ENCODE measurements at regions not wholly inside any gene's neighbourhood (a gene's known extent, or its start where the extent isn't known, plus 50 kb on each side); places are given as distances from the start of the nearest gene placed in this dataset.
"Not testable (repeated sequence)": the region's sequence is repeated elsewhere in the genome, so short reads cannot be mapped to it uniquely, and the experiment has no call there.

GRCh38 chr2:51953931-51954330, 922.0 kb upstream of the NRXN1 start:
- DNase-seq (ENCODE audit: low read depth in 2 of 2): no peak

- DNase-seq (ENCODE audit: low read depth in 2 of 2): no peak
These were observed 889.1 kb upstream of the NRXN1 start for GRCh38 chr2:51921076-51921475.

DNA sequence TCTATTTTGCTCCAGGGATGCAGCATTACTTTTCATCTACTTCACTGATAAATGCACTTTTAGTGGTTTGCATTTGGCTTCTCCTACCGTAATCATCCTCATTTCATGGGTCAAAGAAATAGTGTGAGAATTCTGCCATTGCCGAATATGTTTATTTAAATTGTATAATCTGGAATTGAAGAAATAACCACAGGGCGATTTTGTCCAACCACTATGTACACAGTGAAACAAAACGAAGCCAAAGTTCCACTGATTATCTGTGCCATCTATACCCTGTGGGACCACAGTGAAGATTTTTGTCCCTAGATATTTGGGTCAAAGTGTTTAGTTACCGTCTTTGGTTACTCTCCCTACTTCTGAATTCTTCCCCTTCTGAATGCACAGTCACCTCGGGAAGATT, 888.6 kb upstream of the NRXN1 start:
- no peak for DNase-seq (ENCODE audit: low read depth in 2 of 2)

- no peak for DNase-seq (ENCODE audit: low read depth in 2 of 2)
These were observed 887.5 kb upstream of the NRXN1 start for GRCh38 chr2:51919395-51919794.

DNA sequence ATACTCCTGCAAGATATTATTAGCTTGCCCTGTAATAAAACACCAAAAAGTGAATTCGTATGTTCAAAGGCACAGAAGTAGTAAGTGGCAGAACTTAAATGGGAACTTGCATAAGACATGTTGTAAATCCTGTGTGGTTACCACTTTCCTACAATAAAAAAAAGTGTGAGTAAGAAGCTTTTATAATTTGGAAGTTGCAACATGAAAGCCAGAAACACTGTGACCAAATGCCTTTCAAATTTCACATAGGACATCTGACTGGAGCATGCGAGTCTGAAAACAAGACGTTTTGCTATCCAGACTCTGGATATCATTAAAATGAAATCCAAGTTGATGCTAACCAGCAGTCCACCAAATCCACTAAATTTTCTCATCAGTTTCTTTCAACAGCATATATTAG, 886.2 kb upstream of the NRXN1 start:
- no peak for DNase-seq (ENCODE audit: low read depth in 2 of 2)

DNA sequence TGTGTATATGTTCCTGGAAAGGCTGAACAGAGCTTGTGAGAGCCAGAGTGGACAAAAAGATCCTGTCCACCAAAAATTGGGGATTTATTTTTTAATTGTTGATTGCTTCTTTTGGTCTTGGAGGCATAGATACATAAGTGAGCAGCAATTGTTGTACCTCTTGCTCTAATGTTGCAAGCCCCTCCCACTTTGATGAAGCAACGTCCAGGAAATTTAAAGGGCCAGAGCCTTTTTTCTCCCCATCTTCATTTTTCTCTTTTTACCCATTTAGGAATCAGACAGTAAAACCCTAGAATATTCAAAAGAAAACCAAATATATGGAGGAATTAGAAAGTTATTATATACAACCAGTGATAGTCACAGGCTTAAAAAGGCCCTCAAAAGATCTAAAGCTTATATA, 871.8 kb upstream of the NRXN1 start:
- no peak for DNase-seq (ENCODE audit: low read depth in 2 of 2)

DNA sequence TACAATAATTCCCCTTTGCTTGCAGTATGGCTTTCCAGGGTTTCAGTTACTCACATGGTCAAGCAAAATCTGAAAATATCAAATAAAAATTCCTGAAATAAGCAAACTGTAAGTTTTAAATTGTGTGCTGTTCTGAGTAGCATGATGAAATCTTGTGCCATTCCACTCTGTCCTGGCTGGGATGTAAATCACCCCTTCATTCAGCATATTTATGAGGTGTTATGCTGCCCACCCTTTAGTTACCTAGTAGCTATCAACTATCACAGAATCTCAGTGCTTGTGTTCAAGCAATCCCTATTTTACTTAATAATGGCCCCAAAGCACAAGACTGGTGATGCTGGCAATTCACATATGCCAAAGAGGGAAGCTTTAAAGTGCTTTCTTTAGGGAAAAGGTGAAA, 867.7 kb upstream of the NRXN1 start:
- no peak for DNase-seq (ENCODE audit: low read depth in 2 of 2)

DNA sequence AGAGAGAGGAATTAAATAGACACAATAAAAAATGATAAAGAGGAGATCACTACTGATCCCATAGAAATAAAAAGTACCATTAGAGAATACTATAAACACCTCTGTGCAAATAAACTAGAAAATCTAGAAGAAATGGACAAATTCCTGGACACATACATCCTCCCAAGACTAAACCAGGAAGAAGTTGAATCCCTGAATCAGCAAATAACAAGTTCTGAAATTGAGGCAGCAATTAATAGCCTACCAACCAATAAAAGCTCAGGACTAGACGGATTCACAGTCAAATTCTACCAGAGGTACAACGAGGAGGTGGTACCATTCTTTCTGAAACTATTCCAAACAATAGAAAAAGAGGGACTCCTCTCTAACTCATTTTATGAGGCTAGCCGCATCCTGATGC, 862.7 kb upstream of the NRXN1 start:
- DNase-seq (ENCODE audit: low read depth in 2 of 2): not testable (repeated sequence)

DNA sequence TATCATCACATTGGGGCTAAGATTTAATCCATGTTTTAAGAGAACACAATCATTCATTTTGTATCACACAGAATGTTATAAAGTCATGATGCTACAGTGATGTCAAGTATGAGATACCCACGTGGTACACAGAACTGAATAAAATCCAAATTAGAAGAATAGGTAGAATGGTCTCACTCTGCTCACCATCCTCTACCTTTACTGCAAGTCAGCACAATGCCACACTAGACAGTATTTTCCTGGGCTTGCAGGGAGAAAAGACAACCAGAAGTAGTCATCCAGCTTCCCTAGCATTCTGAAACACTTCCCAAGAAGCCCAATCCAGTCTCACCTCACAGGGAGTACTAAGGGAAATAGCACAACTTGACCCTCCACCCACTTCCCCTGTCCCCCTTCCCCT, 856.2 kb upstream of the NRXN1 start:
- no peak for DNase-seq (ENCODE audit: low read depth in 2 of 2)

DNA sequence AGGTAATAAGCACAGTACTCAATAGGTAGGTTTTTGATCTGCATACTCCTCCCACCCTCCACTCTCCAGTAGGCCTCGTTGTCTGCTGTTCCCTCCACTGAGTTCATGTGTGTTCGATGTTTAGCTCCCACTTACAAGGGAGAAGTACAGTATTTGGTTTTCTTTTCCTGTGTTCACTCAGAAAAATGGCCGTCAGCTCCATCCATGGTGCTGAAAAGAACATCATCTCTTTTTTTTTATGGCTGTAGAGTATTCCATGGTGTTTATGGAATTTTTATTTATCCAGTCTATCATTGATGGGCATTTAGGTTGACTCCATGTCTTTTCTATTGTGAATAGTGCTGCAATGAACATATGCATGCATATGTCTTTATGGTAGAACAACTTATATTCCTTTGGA, 849.7 kb upstream of the NRXN1 start:
- no peak for DNase-seq (ENCODE audit: low read depth in 2 of 2)

DNA sequence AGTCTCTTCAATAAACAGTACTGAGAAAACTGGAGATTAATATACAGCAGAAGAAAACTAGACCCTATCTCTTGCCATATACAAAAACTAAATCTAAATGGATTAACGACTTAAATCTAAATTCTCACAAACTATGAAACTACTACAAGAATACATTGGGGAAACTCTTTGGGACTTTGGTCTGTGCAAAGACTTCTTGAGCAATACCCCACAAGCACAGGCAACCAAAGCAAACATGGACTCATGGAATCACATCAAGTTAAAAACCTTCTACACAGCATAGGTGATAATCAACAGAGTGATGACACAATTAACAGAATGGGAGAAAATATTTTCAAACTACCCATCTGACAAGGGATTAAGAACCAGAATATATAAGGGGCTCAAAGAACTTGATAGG, 848.2 kb upstream of the NRXN1 start:
- DNase-seq (ENCODE audit: low read depth in 2 of 2): no peak

- no peak for DNase-seq (ENCODE audit: low read depth in 2 of 2)
These were observed 834.4 kb upstream of the NRXN1 start for GRCh38 chr2:51866361-51866760.

DNA sequence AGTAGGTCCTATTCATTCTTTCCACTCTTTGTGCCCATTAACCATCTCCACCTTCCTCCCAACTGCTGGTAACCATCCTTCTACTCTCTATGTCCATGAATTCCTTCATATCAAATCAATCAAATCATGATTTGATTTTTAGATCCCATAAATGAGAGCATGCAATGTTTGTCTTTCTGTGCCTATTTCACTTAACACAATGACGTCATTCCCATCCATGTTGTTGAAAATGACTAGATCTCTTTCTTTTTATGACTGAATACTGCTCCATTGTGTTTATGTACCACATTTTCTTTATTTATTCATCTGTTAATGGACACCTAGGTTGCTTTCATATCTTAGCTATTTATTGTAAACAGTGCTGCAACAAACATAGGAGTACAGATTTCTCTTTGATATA, 827.3 kb upstream of the NRXN1 start:
- DNase-seq (ENCODE audit: low read depth in 2 of 2): no peak

DNA sequence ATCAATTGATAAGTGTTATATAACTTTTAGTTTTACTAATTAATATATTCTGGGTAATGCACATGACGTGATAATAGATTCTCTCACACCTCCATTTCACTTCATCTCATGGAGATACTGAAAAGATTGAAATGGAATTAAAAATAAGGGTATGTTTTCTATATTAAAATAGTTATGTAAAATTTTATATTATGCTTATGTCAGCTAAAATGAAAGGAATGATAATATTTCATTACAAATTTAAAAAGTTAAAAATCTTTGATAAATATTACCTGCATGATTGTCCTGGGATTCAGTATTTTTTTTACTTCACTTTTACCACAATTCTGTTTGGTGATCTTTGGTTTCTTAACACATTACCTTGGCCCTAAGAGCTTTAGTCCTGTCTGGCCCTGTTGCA, 823.8 kb upstream of the NRXN1 start:
- no peak for DNase-seq (ENCODE audit: low read depth in 2 of 2)

GRCh38 chr2:51846796-51847195, 814.9 kb upstream of the NRXN1 start:
- DNase-seq (ENCODE audit: low read depth in 2 of 2): no peak

- DNase-seq (ENCODE audit: low read depth in 2 of 2): no peak
These were observed 814.1 kb upstream of the NRXN1 start for GRCh38 chr2:51846018-51846417.

- DNase-seq (ENCODE audit: low read depth in 2 of 2): no peak
These were observed 812.7 kb upstream of the NRXN1 start for GRCh38 chr2:51844596-51844995.

DNA sequence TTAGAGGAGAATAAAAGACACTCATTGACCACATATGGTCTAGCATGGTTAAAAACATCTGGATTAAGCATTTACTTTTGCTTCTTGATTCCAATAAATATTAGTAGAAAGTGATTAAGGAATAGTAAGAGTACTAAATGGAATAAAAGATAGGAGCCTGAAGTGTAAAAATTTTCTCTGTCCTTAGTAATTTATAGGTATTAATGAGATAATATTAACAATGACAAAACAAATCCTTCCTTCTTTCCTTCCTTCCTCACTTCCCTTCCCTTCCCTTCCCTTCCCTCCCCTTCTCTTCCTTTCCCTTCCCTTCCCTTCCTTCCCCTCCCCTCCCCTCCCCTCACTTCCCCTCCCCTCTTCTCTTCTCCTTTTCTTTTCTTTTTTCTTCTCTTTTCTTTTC, 797.5 kb upstream of the NRXN1 start:
- no peak for DNase-seq (ENCODE audit: low read depth in 2 of 2)

DNA sequence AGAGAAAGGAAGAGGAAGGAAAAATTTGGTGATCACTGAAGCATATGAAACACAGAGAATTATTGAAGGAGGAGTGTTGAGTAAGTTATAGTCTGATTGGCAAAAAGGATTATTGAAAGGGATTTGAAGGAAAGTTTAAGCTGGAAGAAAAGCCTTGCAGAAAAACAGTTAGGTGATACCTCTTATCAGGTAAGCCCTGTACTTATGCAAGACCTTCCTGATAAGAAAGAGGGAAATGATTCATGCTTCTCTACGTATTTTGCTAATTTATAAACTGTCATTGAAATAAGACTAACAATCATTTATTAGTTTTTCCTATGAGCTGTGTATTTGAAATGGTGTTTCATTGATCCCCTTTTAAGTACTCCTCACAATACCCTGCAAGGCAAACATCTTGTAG, 793.9 kb upstream of the NRXN1 start:
- DNase-seq (ENCODE audit: low read depth in 2 of 2): no peak

DNA sequence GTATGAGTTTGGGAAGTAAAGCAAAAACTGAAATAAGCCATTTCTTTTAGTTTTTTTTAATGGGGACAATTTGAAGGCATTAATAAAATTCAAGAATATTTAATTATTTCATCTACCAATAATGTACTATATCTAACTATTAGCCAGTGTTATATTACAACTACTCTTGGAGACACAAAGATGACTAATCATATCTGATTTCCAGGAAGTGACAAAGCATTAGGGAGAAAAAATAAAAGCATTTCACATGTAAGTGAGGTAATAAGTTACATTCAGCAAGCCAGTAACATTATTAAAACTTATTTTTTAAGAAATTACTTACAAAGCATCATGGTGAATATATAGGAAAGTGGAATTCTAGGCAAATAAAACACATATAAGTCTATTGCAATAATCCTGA, 781.3 kb upstream of the NRXN1 start:
- DNase-seq (ENCODE audit: low read depth in 2 of 2): peak; percentile 7 to 20

DNA sequence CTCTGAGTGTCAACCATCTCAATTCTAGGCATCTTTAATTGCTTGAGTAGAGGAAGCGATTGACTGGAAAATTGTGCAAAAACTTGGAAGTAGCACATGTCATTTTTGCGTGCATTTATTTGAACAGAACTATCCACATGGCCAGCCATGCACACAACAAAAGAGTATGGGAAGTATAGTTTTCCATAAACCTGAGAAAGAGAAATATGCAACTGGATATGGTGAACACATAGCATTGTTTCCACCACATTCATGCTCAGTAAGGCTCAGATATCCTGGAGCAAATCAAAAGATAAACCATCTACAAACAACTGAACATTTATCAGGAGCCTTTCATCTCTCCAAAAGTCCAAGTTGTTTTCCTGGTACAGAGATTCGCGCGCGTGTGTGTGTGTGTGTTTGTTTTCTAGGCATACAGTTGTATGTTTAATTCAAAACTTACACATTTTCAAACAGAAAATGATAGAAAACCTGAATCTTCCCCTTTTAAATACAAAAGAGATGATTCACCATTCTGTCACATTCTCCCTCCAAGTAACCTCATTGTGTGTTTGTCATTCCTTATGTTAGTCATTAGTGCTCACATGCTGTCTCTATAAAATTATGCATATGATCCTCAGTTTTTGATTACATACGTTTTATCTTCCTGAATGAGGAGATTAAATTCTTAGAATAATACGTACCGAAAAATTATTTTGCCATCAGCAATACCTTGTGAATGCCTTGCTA, 780.4 kb upstream of the NRXN1 start:
- DNase-seq (ENCODE audit: low read depth in 2 of 2): no peak

- DNase-seq (ENCODE audit: low read depth in 2 of 2): no peak
These were observed 778.3 kb upstream of the NRXN1 start for GRCh38 chr2:51810197-51810596.

GRCh38 chr2:51807229-51807628, 775.3 kb upstream of the NRXN1 start:
- no peak for DNase-seq (ENCODE audit: low read depth in 2 of 2)

- DNase-seq (ENCODE audit: low read depth in 2 of 2): peak in 1 of 2 donors; percentile 9
These were observed 763.4 kb upstream of the NRXN1 start for GRCh38 chr2:51795248-51795888.
